GM12873 (cell line): ENCODE measurements at regions not wholly inside any gene's neighbourhood (a gene's known extent, or its start where the extent isn't known, plus 50 kb on each side); places are given as distances from the start of the nearest gene placed in this dataset.

Experiments used
- TF ChIP-seq, protein P1 (sequence below): IDR thresholded peaks from 2 replicates; pipeline ENCODE4 v1.5.1; 2012; ENCODE audit warnings: low read depth, mild to moderate bottlenecking, moderate library complexity, low read length, control low read depth; ENCODE audit not compliant: insufficient read depth; ENCODE audit errors: missing control alignments

GRCh38 chr7:41006306-41006995 is 696.4 kb downstream of the INHBA start:
- TF ChIP-seq, protein P1, sequence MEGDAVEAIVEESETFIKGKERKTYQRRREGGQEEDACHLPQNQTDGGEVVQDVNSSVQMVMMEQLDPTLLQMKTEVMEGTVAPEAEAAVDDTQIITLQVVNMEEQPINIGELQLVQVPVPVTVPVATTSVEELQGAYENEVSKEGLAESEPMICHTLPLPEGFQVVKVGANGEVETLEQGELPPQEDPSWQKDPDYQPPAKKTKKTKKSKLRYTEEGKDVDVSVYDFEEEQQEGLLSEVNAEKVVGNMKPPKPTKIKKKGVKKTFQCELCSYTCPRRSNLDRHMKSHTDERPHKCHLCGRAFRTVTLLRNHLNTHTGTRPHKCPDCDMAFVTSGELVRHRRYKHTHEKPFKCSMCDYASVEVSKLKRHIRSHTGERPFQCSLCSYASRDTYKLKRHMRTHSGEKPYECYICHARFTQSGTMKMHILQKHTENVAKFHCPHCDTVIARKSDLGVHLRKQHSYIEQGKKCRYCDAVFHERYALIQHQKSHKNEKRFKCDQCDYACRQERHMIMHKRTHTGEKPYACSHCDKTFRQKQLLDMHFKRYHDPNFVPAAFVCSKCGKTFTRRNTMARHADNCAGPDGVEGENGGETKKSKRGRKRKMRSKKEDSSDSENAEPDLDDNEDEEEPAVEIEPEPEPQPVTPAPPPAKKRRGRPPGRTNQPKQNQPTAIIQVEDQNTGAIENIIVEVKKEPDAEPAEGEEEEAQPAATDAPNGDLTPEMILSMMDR: no peak

- TF ChIP-seq, protein P1: no peak
These were observed 697.5 kb downstream of the INHBA start for GRCh38 chr7:41005374-41005901.

GRCh38 chr7:41003977-41004376 is 698.9 kb downstream of the INHBA start:
- TF ChIP-seq, protein P1: no peak

GRCh38 chr7:41003611-41003940 is 699.3 kb downstream of the INHBA start:
- TF ChIP-seq, protein P1: no peak

DNA sequence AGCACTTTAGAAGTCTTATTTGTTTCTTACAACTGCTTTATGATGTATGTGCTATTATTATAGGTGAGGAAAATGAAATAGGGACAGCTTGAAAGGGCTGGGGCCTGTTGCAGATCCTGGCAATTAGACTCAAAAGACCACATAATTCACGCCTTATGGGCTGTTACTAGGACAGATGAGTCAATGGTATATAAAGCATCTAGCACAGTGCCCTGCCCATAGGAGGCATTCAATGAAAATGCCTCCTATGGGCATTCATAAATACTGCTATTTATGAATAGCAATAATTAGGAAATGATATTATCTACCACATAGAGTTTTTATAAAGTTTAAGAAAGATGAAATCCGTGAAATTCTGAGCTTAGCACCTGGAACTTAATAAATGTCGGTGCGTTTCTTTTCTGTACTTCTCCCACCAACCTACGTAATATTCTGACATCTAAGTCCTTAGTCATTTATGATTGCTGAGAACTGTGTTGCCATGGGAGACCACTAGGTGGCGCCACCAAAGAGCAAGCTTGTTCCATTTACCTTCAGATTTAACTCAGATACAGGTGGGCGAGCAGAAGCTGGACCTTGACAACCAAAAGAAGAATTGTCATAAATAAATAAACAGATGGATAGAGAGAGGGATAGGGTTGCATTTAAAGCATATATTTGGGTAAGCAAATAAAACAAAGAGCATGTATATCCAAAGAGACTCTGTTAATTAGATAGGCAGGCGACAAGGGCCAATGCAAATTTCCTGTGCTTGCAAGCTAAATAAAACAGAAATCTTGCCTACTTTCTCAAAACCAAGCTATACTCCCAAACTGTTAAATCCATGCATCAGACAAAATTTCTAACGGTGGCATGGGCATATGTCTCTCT is 699.9 kb downstream of the INHBA start:
- TF ChIP-seq, protein P1: peak; percentile 78

DNA sequence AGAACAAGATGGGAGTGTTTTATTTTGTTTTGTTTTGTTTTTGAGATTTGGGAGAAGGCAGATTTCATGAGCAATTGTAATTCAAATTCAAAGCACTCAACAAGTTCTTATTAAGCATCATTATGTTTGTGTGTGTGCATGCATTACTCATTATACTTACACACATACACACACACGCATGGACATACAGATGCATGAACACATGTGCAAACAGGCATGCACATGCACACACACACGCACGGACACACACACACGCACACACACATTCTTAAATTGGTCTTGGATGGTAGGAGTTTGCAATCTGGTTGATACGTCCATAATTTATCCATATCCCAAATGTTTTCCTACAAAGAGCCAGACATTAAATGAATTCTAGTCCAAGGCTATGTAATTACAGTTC is 702.8 kb downstream of the INHBA start:
- TF ChIP-seq, protein P1: no peak

- TF ChIP-seq, protein P1: no peak
These were observed 706.6 kb downstream of the INHBA start for GRCh38 chr7:40996233-40996677.
